ENCODE measurements at regions not wholly inside any gene's neighbourhood (a gene's known extent, or its start where the extent isn't known, plus 50 kb on each side); places are given as distances from the start of the nearest gene placed in this dataset.
A peak's percentile ranks its signal among the peaks of the same experiment; 100 is the strongest.
"Not testable (repeated sequence)": the region's sequence is repeated elsewhere in the genome, so short reads cannot be mapped to it uniquely, and the experiment has no call there.

DNA sequence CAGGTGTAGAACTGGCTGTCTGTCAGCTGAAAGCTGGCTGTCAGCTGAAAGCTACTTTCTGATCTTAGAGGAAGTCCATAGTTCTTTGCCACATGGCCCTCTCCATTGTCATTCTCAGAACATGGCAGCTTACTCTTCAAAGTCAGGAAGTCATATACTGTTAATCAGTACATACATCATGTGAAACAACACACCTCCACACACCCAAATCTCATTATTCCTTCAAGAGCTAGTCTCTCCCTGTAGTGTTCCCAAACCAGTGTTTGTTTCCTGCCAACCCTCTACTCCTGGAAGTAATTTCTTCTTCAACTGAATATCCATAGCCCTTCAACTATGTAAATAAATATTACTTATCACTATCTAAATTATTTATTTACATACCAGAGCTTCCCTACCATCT is 58.9 kb downstream of the OR5AK2 start:
- Histone ChIP-seq H3K36me3 (ENCODE audit: insufficient read depth, low read length) (no peaks in the 10 kb centered on the region), H3K27me3 (ENCODE audit: control insufficient read depth, insufficient read depth, low read length) (no peaks in the 10 kb centered on the region), H3K9ac (ENCODE audit: low read depth, low read length) (no peak overlapping the region), H3K4me1 (ENCODE audit: control insufficient read depth, insufficient read depth, low read length) (no peaks in the 10 kb centered on the region), H3K4me2 (ENCODE audit: low read length) (no peak overlapping the region), H3K4me3 (ENCODE audit: low read length) (no peak overlapping the region), H3K9me3 (replicated peaks; ENCODE audit: low read length) (no peaks in the 10 kb centered on the region)

DNA sequence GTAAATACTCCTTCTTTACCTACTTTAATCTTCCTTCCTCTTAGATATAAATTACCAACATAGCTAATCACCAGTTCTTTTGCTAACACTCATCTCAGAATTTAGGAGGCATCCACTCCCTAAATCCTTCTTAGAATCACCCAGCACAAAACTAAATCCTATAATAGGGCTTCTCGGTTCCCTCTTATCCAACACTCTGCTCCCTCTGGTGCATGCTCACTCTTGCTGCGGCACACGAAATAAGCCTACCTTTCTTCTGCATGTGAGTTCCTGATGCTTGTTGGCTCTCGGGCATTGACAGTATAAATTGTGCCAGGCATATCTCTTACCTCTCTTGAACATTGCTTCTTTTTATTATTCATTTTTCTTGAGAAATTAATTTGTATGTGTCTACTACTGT is 61.0 kb downstream of the OR5AK2 start:
- Histone ChIP-seq H3K4me3 (ENCODE audit: low read length) (no peak overlapping the region), H3K27me3 (ENCODE audit: control insufficient read depth, insufficient read depth, low read length) (peaks cover 6% of the 10 kb centered on the region), H3K9ac (ENCODE audit: low read depth, low read length) (no peak overlapping the region), H3K9me3 (replicated peaks; ENCODE audit: low read length) (no peaks in the 10 kb centered on the region), H3K36me3 (ENCODE audit: insufficient read depth, low read length) (no peaks in the 10 kb centered on the region), H3K4me2 (ENCODE audit: low read length) (no peak overlapping the region), H3K4me1 (ENCODE audit: control insufficient read depth, insufficient read depth, low read length) (no peaks in the 10 kb centered on the region)

DNA sequence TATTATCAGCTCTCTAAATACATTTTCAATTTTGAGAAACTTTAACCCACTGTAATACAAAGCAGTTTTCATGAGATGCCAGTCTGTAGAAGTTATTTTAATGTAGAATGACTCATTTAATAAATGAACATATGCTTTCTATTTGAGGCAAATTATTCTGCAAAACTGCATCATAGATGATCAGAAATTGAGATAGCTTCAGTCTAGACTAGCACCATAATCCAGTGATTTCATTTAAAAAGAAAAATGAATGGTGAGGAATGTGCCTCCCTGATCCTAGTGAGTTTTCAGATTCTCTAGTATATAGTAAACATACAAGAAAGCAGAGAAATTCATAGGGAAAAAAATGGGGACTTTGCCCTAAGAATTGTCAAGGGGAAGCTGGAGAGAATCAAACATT is 66.1 kb downstream of the OR5AK2 start:
- no peak overlapping the region for H3K4me2 ChIP-seq (ENCODE audit: low read length)
- H3K9ac ChIP-seq (ENCODE audit: low read depth, low read length) = no peak overlapping the region
- H3K4me1 ChIP-seq (ENCODE audit: control insufficient read depth, insufficient read depth, low read length) = no peaks in the 10 kb centered on the region
- H3K9me3 ChIP-seq (replicated peaks; ENCODE audit: low read length) = no peaks in the 10 kb centered on the region
- peaks cover 6% of the 10 kb centered on the region for H3K27me3 ChIP-seq (ENCODE audit: control insufficient read depth, insufficient read depth, low read length)
- H3K4me3 ChIP-seq (ENCODE audit: low read length) = no peak overlapping the region
- H3K36me3 ChIP-seq (ENCODE audit: insufficient read depth, low read length) = no peaks in the 10 kb centered on the region

DNA sequence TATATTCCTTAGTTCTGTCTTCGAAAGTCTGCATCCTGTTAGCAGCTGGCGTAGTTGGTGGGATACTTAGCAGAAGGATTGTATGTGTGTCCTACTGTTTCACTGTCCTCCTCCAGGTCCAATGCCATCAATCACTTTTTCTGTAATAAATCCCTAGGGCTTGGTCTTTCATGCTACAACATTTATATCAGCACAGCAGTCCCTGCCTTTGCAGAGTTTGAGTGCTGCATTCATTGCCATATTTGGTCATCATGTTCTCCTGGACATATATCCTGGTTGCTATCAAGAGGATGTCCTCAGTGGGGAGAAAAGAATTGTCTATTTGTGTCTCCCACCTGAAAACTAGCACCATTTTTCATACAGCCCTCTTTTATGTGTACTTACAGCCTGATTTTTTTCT is 67.0 kb downstream of the OR5AK2 start:
- H3K27me3 ChIP-seq (ENCODE audit: control insufficient read depth, insufficient read depth, low read length) = peaks cover 6% of the 10 kb centered on the region
- no peak overlapping the region for H3K4me2 ChIP-seq (ENCODE audit: low read length)
- H3K36me3 ChIP-seq (ENCODE audit: insufficient read depth, low read length) = no peaks in the 10 kb centered on the region
- H3K9ac ChIP-seq (ENCODE audit: low read depth, low read length) = no peak overlapping the region
- H3K4me1 ChIP-seq (ENCODE audit: control insufficient read depth, insufficient read depth, low read length) = no peaks in the 10 kb centered on the region
- H3K4me3 ChIP-seq (ENCODE audit: low read length) = no peak overlapping the region
- no peaks in the 10 kb centered on the region for H3K9me3 ChIP-seq (replicated peaks; ENCODE audit: low read length)

DNA sequence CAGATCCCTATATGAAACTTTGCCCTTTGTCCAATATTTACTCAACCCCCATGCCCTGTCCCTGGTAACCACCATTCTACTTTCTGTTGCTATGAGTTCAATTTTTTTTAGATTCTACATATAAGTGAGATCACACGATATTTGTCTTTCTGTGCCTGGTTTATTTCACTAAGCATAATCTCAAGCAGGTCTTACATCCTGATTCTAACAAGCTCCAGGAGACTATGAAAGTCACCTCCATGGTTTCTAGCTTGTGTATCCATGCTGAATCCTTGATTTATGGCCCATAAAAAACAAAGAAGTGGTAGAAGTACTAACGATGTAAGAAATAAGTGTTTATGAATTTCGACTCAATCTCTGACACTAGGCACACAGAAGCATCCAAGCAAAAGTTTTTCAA is 68.0 kb downstream of the OR5AK2 start:
- no peaks in the 10 kb centered on the region for H3K4me1 ChIP-seq (ENCODE audit: control insufficient read depth, insufficient read depth, low read length)
- H3K27me3 ChIP-seq (ENCODE audit: control insufficient read depth, insufficient read depth, low read length) = peaks cover 6% of the 10 kb centered on the region
- no peak overlapping the region for H3K4me2 ChIP-seq (ENCODE audit: low read length)
- H3K9me3 ChIP-seq (replicated peaks; ENCODE audit: low read length) = no peaks in the 10 kb centered on the region
- H3K4me3 ChIP-seq (ENCODE audit: low read length) = no peak overlapping the region
- H3K36me3 ChIP-seq (ENCODE audit: insufficient read depth, low read length) = no peaks in the 10 kb centered on the region
- no peak overlapping the region for H3K9ac ChIP-seq (ENCODE audit: low read depth, low read length)

DNA sequence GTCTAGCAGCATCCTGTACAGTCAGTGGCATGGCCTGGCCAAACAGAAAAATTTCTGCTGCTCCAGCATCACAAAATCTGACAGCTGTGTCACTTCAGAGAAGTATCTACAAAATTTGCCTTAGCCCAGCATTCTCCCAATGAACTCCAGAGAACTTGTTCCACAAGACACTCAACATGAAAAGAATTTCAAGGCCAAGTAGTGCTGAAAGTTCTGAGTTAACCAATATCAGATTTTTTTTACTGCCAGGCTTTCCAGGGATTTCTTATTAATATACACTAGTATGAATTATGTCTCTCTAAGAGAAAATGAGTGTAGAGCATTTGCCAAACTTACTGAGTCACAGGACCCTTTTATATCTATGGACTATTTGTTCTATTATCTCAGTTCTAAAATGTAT is 68.8 kb downstream of the OR5AK2 start:
- H3K36me3 ChIP-seq (ENCODE audit: insufficient read depth, low read length) = no peaks in the 10 kb centered on the region
- no peak overlapping the region for H3K4me2 ChIP-seq (ENCODE audit: low read length)
- no peak overlapping the region for H3K4me3 ChIP-seq (ENCODE audit: low read length)
- H3K27me3 ChIP-seq (ENCODE audit: control insufficient read depth, insufficient read depth, low read length) = peaks cover 6% of the 10 kb centered on the region
- no peaks in the 10 kb centered on the region for H3K9me3 ChIP-seq (replicated peaks; ENCODE audit: low read length)
- H3K4me1 ChIP-seq (ENCODE audit: control insufficient read depth, insufficient read depth, low read length) = no peaks in the 10 kb centered on the region
- no peak overlapping the region for H3K9ac ChIP-seq (ENCODE audit: low read depth, low read length)

DNA sequence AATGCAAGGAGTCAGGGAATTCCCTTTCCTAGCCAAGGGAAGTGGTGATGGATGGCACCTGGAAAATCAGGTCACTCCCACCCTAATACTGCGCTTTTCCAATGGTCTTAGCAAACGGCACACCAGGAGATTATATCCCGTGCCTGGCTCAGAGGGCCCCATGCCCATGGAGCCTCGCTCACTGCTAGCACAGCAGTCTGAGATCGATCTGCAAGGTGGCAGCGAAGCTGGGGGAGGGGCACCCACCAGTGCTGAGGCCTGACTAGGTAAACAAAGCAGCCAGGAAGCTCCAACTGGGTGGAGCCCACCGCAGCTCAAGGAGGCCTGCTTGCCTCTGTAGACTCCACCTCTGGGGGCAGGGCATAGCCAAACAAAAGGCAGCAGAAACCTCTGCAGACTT is 74.2 kb downstream of the OR5AK2 start:
- H3K9ac ChIP-seq (ENCODE audit: low read depth, low read length); H3K36me3 ChIP-seq (ENCODE audit: insufficient read depth, low read length); H3K4me2 ChIP-seq (ENCODE audit: low read length); H3K27me3 ChIP-seq (ENCODE audit: control insufficient read depth, insufficient read depth, low read length); H3K4me1 ChIP-seq (ENCODE audit: control insufficient read depth, insufficient read depth, low read length); H3K9me3 ChIP-seq (replicated peaks; ENCODE audit: low read length); H3K4me3 ChIP-seq (ENCODE audit: low read length): not testable (repeated sequence)

DNA sequence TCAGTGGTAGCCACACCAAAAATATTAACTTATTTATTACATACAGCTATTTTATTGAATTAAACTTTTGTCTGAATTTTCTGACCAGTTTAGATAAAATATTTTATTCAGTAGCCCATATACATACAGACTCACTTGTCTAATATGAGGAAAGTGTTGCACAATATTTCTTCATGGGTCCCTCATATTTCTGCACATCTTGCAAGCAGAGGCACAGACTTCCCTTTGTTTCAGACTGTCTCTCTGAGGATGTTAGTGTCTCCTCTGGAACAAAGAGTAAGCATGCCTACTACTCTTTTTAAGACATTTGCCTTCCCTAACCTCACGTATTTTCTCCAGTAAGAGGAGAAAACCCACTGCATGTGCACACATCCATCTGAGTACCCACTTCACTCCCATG is 81.2 kb downstream of the OR5AK2 start:
- H3K9me3 ChIP-seq (replicated peaks; ENCODE audit: low read length) = no peaks in the 10 kb centered on the region
- no peaks in the 10 kb centered on the region for H3K27me3 ChIP-seq (ENCODE audit: control insufficient read depth, insufficient read depth, low read length)
- H3K4me1 ChIP-seq (ENCODE audit: control insufficient read depth, insufficient read depth, low read length) = peaks cover 22% of the 10 kb centered on the region
- no peak overlapping the region for H3K4me3 ChIP-seq (ENCODE audit: low read length)
- no peaks in the 10 kb centered on the region for H3K36me3 ChIP-seq (ENCODE audit: insufficient read depth, low read length)
- no peak overlapping the region for H3K9ac ChIP-seq (ENCODE audit: low read depth, low read length)
- H3K4me2 ChIP-seq (ENCODE audit: low read length) = no peak overlapping the region

DNA sequence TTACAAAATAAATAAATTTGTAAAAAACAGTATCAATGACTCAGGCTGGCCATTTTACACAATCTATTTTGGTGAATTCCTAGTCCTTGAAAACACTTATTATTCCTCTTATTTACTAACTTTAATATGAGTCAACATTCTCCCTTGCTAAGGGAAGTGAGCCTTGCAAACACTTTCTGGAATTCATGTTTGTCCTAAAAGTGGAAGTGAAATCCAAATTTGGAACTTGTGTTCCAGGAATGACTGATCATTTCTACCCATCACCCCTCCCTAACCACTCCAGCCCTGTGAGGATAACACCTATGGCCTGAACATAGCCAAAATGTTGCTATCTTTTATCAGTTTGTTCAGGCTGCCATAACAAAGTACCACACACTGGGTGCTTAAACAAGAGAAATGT is 83.1 kb downstream of the OR5AK2 start:
- Histone ChIP-seq H3K9me3 (replicated peaks; ENCODE audit: low read length) (no peaks in the 10 kb centered on the region), H3K36me3 (ENCODE audit: insufficient read depth, low read length) (no peaks in the 10 kb centered on the region), H3K4me3 (ENCODE audit: low read length) (no peak overlapping the region), H3K9ac (ENCODE audit: low read depth, low read length) (peak overlapping the region; percentile 64), H3K27me3 (ENCODE audit: control insufficient read depth, insufficient read depth, low read length) (no peaks in the 10 kb centered on the region), H3K4me2 (ENCODE audit: low read length) (peak overlapping the region; percentile 55), H3K4me1 (ENCODE audit: control insufficient read depth, insufficient read depth, low read length) (peaks cover 22% of the 10 kb centered on the region)

DNA sequence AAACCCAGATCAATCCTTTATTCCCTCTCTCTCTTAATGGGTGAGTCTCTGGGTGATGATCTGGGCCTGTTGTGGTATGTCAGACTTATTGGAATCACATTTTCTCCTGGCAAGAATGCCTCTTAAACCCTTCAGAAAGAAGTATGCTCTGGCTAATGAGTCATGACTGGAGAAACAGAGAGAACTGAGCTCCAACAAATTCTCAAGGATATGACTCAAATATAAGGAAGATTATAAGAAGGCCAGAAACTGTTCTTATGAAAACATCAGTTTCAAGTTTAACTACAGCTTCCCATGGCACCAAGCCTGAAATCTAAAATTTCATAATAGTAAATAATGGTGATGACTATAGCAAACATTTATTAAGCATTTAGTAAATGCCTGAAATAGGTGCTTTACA is 83.9 kb downstream of the OR5AK2 start:
- no peaks in the 10 kb centered on the region for H3K27me3 ChIP-seq (ENCODE audit: control insufficient read depth, insufficient read depth, low read length)
- H3K36me3 ChIP-seq (ENCODE audit: insufficient read depth, low read length) = no peaks in the 10 kb centered on the region
- peak overlapping the region; percentile 55 for H3K4me2 ChIP-seq (ENCODE audit: low read length)
- peaks cover 22% of the 10 kb centered on the region for H3K4me1 ChIP-seq (ENCODE audit: control insufficient read depth, insufficient read depth, low read length)
- peak overlapping the region; percentile 64 for H3K9ac ChIP-seq (ENCODE audit: low read depth, low read length)
- no peaks in the 10 kb centered on the region for H3K9me3 ChIP-seq (replicated peaks; ENCODE audit: low read length)
- no peak overlapping the region for H3K4me3 ChIP-seq (ENCODE audit: low read length)

DNA sequence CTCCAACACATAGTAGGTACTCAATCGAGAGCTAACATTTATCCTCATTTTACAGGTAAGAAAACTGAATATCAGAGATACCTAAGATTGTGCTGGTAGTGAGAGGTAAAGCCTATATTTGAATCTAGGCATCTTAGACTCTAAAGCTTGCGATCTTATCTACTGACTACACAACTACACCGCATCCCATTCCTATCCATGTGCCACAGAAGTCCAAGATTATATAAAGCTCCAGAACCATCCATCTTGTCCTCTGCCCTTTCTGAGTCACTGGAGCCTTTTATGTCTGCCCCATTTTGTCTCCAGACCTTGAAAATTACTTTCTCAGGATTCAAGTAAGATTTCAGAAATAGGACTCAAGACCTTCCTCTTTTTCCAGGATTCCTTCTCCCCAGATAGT is 84.4 kb downstream of the OR5AK2 start:
- Histone ChIP-seq H3K36me3 (ENCODE audit: insufficient read depth, low read length) (no peaks in the 10 kb centered on the region), H3K9ac (ENCODE audit: low read depth, low read length) (peak overlapping the region; percentile 5), H3K4me2 (ENCODE audit: low read length) (peak overlapping the region; percentile 30), H3K4me1 (ENCODE audit: control insufficient read depth, insufficient read depth, low read length) (peaks cover 22% of the 10 kb centered on the region), H3K27me3 (ENCODE audit: control insufficient read depth, insufficient read depth, low read length) (no peaks in the 10 kb centered on the region), H3K9me3 (replicated peaks; ENCODE audit: low read length) (no peaks in the 10 kb centered on the region), H3K4me3 (ENCODE audit: low read length) (peak overlapping the region; percentile 6)

DNA sequence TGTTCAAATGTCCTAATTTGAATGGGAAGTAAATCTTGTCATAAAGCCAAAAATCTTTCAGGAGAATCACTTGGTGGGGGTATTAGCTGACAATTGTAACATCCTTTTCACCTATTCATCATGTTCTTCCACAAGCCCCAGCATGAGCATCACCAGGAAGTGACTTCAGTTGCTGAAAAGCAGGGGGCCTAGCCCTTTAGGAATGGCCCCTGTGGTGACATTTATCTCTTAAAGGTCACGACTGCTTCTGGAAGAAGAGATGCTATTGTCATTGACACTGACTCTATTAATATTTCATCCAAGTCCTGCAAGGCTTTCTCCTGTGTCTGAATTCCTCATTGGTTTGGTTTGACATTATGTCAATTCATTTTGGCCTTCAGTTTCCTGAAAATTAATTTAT is 92.6 kb downstream of the OR5AK2 start:
- no peak overlapping the region for H3K9ac ChIP-seq (ENCODE audit: low read depth, low read length)
- H3K4me1 ChIP-seq (ENCODE audit: control insufficient read depth, insufficient read depth, low read length) = no peaks in the 10 kb centered on the region
- H3K36me3 ChIP-seq (ENCODE audit: insufficient read depth, low read length) = no peaks in the 10 kb centered on the region
- H3K9me3 ChIP-seq (replicated peaks; ENCODE audit: low read length) = no peaks in the 10 kb centered on the region
- H3K27me3 ChIP-seq (ENCODE audit: control insufficient read depth, insufficient read depth, low read length) = no peaks in the 10 kb centered on the region
- no peak overlapping the region for H3K4me3 ChIP-seq (ENCODE audit: low read length)
- no peak overlapping the region for H3K4me2 ChIP-seq (ENCODE audit: low read length)
